ENCODE measurements at regions not wholly inside any gene's neighbourhood (a gene's known extent, or its start where the extent isn't known, plus 50 kb on each side); places are given as distances from the start of the nearest gene placed in this dataset.

- intact Hi-C loops (cut with micrococcal nuclease; ENCODE audit: unreplicated experiment) = no loop called here
- Histone ChIP-seq H3K36me3 (ENCODE audit: control insufficient read depth, insufficient read depth, low read length) (no peaks in the 10 kb centered on the region), H3K27me3 (ENCODE audit: control insufficient read depth, insufficient read depth, low read length) (no peaks in the 10 kb centered on the region; the same call in 1 of the 2 replicates), H3K27ac (ENCODE audit: low read length) (no peak overlapping the region), H3K4me3 (ENCODE audit: low read depth in 2 of 2, low read length in 2 of 2) (no peak overlapping the region), H3K4me1 (ENCODE audit: control insufficient read depth, insufficient read depth, low read length) (no peaks in the 10 kb centered on the region), H3K9me3 (ENCODE audit: control insufficient read depth, insufficient read depth, low read depth, low read length) (no peaks in the 10 kb centered on the region)
- no peak for ATAC-seq
- ChIA-PET CTCF (no interaction called here), POLR2A (no interaction called here)
- DNase-seq (ENCODE audit: low read depth, low spot score) = no peak
- in situ Hi-C loops (cut with HindIII; ENCODE audit: low pct_unique_long_range_greater_than_20kb, low sequenced_read_pairs) = no loop called here
- BruUV-seq (replicated peaks) = no TSS peak
- no peak for TF ChIP-seq POLR2AphosphoS5 (IDR thresholded peaks at IDR 0.05; ENCODE audit: low read depth, low read length)
- TF ChIP-seq TCF7L2 (IDR thresholded peaks at IDR 0.05; ENCODE audit: low read depth, low read length) = no peak
- TF ChIP-seq SIN3A (IDR thresholded peaks at IDR 0.05; ENCODE audit: borderline replicate concordance, insufficient read depth, low read depth, low read length) = no peak
- TF ChIP-seq, protein P1, sequence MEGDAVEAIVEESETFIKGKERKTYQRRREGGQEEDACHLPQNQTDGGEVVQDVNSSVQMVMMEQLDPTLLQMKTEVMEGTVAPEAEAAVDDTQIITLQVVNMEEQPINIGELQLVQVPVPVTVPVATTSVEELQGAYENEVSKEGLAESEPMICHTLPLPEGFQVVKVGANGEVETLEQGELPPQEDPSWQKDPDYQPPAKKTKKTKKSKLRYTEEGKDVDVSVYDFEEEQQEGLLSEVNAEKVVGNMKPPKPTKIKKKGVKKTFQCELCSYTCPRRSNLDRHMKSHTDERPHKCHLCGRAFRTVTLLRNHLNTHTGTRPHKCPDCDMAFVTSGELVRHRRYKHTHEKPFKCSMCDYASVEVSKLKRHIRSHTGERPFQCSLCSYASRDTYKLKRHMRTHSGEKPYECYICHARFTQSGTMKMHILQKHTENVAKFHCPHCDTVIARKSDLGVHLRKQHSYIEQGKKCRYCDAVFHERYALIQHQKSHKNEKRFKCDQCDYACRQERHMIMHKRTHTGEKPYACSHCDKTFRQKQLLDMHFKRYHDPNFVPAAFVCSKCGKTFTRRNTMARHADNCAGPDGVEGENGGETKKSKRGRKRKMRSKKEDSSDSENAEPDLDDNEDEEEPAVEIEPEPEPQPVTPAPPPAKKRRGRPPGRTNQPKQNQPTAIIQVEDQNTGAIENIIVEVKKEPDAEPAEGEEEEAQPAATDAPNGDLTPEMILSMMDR (IDR thresholded peaks at IDR 0.05) = no peak
- TF ChIP-seq REST (IDR thresholded peaks at IDR 0.05; ENCODE audit: insufficient read depth in 1 of 2, low read depth in 2 of 2, low read length in 1 of 2) = no peak
These were observed 487.0 kb downstream of the TBC1D22A start for GRCh38 chr22:47249370-47249928.

DNA sequence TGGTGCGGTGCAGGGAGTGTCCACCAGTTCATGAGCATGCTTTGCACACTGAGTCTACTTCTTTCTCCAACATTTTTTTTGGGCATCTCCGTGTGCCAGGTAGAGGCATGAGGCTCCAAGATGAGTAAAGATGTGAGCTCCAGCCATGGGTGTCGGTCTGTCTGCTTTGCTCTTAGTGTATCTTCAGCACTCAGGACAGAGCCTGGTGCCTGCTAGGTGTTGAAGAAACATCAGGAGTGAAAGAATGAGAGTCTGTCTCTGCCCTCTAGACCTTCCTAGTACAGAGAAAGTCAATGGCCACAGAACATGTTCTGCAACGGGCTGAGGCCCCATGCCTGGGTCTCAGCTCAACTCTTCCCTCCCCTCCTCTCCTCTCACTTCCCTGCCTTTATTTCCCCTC lies 486.5 kb downstream of the TBC1D22A start:
- intact Hi-C loops (cut with micrococcal nuclease; ENCODE audit: unreplicated experiment) (no loop called here), in situ Hi-C loops (cut with HindIII; ENCODE audit: low pct_unique_long_range_greater_than_20kb, low sequenced_read_pairs) (no loop called here)
- DNase-seq (ENCODE audit: low read depth, low spot score) (no peak), ATAC-seq (no peak)
- Histone ChIP-seq H3K9me3 (ENCODE audit: control insufficient read depth, insufficient read depth, low read depth, low read length) (no peaks in the 10 kb centered on the region), H3K4me3 (ENCODE audit: low read depth in 2 of 2, low read length in 2 of 2) (no peak overlapping the region), H3K27ac (ENCODE audit: low read length) (no peak overlapping the region), H3K4me1 (ENCODE audit: control insufficient read depth, insufficient read depth, low read length) (no peaks in the 10 kb centered on the region), H3K27me3 (ENCODE audit: control insufficient read depth, insufficient read depth, low read length) (no peaks in the 10 kb centered on the region; the same call in 1 of the 2 replicates), H3K36me3 (ENCODE audit: control insufficient read depth, insufficient read depth, low read length) (no peaks in the 10 kb centered on the region)
- CTCF ChIA-PET = no interaction called here
- POLR2A ChIA-PET = no interaction called here
- no TSS peak for BruUV-seq (replicated peaks)
- TF ChIP-seq REST (IDR thresholded peaks at IDR 0.05; ENCODE audit: insufficient read depth in 1 of 2, low read depth in 2 of 2, low read length in 1 of 2) (peak in 1 of 2 experiments; percentile 53; a peak in 1 of 4 replicates), SIN3A (IDR thresholded peaks at IDR 0.05; ENCODE audit: borderline replicate concordance, insufficient read depth, low read depth, low read length) (no peak)
- TF ChIP-seq, protein P1 (IDR thresholded peaks at IDR 0.05) = no peak

Data from Panc1 (cell line).